ENCODE measurements at regions not wholly inside any gene's neighbourhood (a gene's known extent, or its start where the extent isn't known, plus 50 kb on each side); places are given as distances from the start of the nearest gene placed in this dataset.
"Not testable (repeated sequence)": the region's sequence is repeated elsewhere in the genome, so short reads cannot be mapped to it uniquely, and the experiment has no call there.

DNA sequence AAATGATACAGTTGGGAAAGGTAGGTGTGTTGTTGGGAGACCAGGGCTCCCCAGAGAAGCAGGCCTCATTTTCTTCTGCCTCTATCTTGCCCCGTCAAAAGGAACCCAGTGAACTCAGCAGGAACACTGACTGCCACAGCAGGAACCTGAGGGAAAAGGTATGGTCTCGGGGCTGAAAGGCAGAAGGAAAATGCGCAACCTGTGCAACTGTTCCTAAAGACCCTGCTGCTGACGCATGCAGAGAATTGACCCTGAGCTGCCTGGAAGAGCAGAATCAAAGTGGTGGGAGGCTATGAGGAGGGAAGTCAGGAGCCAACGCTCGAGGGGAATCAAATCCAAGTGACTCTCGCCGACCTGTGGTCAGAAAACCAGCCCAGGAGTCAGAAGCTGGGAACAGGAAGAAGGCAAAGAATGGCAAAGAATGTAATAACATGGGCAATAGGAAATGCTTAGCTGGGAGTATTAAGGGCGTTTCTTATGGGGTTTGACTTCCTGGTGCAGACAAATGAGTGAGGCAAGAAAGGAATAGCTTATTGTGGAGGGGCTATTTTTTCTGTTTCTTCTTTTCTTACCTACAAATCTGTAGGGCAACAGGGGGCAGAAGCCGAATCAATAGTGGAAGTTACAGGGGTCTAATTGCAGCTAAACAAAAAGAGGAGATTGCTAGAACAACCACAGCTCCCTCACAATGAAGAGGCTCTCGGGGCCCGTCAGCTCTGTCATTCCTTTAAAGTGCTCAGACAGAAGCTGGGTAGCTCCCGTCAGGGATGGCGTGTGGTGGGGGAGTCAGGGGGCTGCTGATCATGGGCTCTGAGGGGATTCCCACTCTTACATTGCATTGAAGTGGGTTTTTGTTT lies 65.4 kb upstream of the DLG1 start:
- no peaks in the 10 kb centered on the region for H3K27me3 ChIP-seq
- H3K36me3 ChIP-seq = no peaks in the 10 kb centered on the region
- no peak overlapping the region for H3K4me3 ChIP-seq
- peak in 1 of 3 donors; percentile 6 for DNase-seq
- TF ChIP-seq, protein P1, sequence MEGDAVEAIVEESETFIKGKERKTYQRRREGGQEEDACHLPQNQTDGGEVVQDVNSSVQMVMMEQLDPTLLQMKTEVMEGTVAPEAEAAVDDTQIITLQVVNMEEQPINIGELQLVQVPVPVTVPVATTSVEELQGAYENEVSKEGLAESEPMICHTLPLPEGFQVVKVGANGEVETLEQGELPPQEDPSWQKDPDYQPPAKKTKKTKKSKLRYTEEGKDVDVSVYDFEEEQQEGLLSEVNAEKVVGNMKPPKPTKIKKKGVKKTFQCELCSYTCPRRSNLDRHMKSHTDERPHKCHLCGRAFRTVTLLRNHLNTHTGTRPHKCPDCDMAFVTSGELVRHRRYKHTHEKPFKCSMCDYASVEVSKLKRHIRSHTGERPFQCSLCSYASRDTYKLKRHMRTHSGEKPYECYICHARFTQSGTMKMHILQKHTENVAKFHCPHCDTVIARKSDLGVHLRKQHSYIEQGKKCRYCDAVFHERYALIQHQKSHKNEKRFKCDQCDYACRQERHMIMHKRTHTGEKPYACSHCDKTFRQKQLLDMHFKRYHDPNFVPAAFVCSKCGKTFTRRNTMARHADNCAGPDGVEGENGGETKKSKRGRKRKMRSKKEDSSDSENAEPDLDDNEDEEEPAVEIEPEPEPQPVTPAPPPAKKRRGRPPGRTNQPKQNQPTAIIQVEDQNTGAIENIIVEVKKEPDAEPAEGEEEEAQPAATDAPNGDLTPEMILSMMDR (IDR thresholded peaks at IDR 0.05) = no peak
- no peak for TF ChIP-seq POLR2A (IDR thresholded peaks at IDR 0.05)
- no peaks in the 10 kb centered on the region for H3K4me1 ChIP-seq
- peaks cover 0 to 8% (median 0%) of the 10 kb centered on the region in 4 donors for H3K9me3 ChIP-seq
- H3K27ac ChIP-seq = no peak overlapping the region

GRCh38 chr3:197362081-197362480 lies 63.7 kb upstream of the DLG1 start:
- TF ChIP-seq POLR2A (IDR thresholded peaks at IDR 0.05) = no peak
- TF ChIP-seq, protein P1 (IDR thresholded peaks at IDR 0.05) = no peak
- Histone ChIP-seq H3K4me1 (no peaks in the 10 kb centered on the region), H3K9me3 (peaks cover 0 to 8% (median 0%) of the 10 kb centered on the region in 4 donors), H3K4me3 (no peak overlapping the region), H3K36me3 (no peaks in the 10 kb centered on the region), H3K27me3 (no peaks in the 10 kb centered on the region), H3K27ac (no peak overlapping the region)
- no peak for DNase-seq

GRCh38 chr3:197360095-197360494 lies 61.7 kb upstream of the DLG1 start:
- H3K4me3 ChIP-seq, DNase-seq, H3K27ac ChIP-seq, H3K36me3 ChIP-seq, H3K9me3 ChIP-seq, H3K4me1 ChIP-seq, H3K27me3 ChIP-seq: not testable (repeated sequence)

DNA sequence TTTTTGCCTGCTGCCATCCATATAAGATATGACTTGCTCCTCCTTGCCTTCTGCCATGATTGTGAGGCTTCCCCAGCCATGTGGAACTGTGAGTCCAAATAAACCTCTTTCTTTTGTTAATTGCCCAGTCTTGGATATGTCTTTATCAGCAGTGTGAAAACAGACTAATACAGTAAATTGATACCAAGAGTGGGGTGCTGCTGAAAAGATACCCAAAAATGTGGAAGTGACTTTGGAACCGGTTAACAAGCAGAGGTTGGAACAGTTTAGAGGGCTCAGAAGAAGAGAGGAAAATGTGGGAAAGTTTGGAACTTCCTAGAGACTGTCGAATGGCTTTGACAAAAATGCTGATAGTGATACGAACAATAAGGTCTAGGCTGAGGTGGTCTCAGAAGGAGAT lies 61.1 kb upstream of the DLG1 start:
- not testable (repeated sequence) for H3K4me1 ChIP-seq, H3K27ac ChIP-seq, H3K36me3 ChIP-seq, H3K9me3 ChIP-seq, H3K27me3 ChIP-seq, DNase-seq, H3K4me3 ChIP-seq

DNA sequence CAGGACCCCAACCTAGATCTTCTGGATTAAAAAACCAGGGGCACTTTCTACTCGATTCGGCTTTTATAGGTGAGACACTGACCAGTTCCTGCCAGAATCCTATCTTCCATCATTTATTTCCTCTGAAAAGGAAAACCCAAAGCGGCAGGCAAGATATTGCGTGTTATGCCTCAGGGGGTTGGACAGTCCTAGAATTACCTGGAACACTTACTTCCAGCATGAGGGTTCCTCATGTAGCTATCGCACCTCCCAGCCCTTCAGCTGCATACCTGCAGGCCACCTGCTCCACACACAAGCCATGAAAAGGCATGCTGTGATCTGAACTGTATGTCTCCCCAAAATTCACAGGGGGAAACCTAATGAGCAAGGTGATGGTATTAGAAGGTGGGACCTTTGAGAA lies 58.3 kb upstream of the DLG1 start:
- no peak overlapping the region for H3K27ac ChIP-seq
- DNase-seq = no peak
- peaks cover 0 to 8% (median 0%) of the 10 kb centered on the region in 4 donors for H3K9me3 ChIP-seq
- no peak for TF ChIP-seq POLR2A (IDR thresholded peaks at IDR 0.05)
- TF ChIP-seq, protein P1 (IDR thresholded peaks at IDR 0.05) = no peak
- peak overlapping the region in 2 of 4 donors; percentile 31 to 35 for H3K4me3 ChIP-seq
- H3K4me1 ChIP-seq = peaks cover 0 to 11% (median 0%) of the 10 kb centered on the region in 4 donors
- no peaks in the 10 kb centered on the region for H3K27me3 ChIP-seq
- H3K36me3 ChIP-seq = no peaks in the 10 kb centered on the region

DNA sequence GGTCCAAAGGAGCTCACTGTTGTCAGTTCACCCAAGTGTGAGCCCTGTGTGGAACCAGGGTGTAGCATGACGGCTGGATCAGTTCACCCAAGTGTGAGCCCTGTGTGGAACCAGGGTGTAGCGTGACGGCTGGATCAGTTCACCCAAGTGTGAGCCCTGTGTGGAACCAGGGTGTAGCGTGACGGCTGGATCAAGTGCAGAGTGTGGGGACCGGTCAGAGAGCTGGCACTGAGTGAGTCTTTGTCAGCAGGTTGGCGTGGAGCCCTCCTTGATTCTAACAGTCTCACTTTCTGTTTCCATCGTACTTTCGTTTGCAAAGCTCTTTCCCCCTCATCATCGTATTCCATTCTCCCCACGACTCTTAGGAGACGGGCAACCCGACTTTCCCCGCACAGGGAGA lies 57.9 kb upstream of the DLG1 start:
- TF ChIP-seq, protein P1 (IDR thresholded peaks at IDR 0.05) = no peak
- Histone ChIP-seq H3K27me3 (no peaks in the 10 kb centered on the region), H3K36me3 (no peaks in the 10 kb centered on the region), H3K4me1 (peaks cover 0 to 11% (median 0%) of the 10 kb centered on the region in 4 donors), H3K4me3 (peak overlapping the region in 2 of 4 donors; percentile 31 to 35), H3K27ac (no peak overlapping the region), H3K9me3 (peaks cover 0 to 8% (median 0%) of the 10 kb centered on the region in 4 donors)
- DNase-seq = peak in 2 of 3 donors; percentile 60 to 62
